Ascending aorta (tissue), 2 donors: ENCODE measurements at regions not wholly inside any gene's neighbourhood (a gene's known extent, or its start where the extent isn't known, plus 50 kb on each side); places are given as distances from the start of the nearest gene placed in this dataset.
A peak's percentile ranks its signal among the peaks of the same experiment; 100 is the strongest.

Source experiments
- DNase-seq, 2 donors: peaks; one replicate each; pipeline ENCODE4 v3.0.0-alpha.2; 2019; ENCODE audit warnings: low spot score in 2 of 2
- H3K27ac ChIP-seq, 2 donors: fragments of 200-600 bp; sonication (generic); one replicate each; pipeline ENCODE4 v1.5.1; 2016 to 2017; ENCODE audit warnings: mild to moderate bottlenecking in 1 of 2
- H3K27me3 ChIP-seq: fragments of 200-600 bp; sonication (generic); one replicate; pipeline ENCODE4 v1.5.1; 2017
- H3K36me3 ChIP-seq, 2 donors: fragments of 200-600 bp; sonication (generic); one replicate each; pipeline ENCODE4 v1.5.1; 2016
- H3K4me1 ChIP-seq, 2 donors: fragments of 200-600 bp; sonication (generic); one replicate each; pipeline ENCODE4 v1.5.1; 2016 to 2017; ENCODE audit warnings: mild to moderate bottlenecking in 1 of 2
- H3K4me3 ChIP-seq, 2 donors: fragments of 200-600 bp; sonication (generic); one replicate each; pipeline ENCODE4 v1.5.1; 2016 to 2017; ENCODE audit warnings: mild to moderate bottlenecking in 1 of 2
- H3K9me3 ChIP-seq, 2 donors: fragments of 200-600 bp; sonication (generic); one replicate each; pipeline ENCODE4 v1.5.1; 2016
- CTCF ChIP-seq, 3 experiments: fragments of 200-600 bp in 2 of 3; fragments of 450-650 bp in 1 of 3; sonication (generic) in 2 of 3; IDR thresholded peaks; one replicate each; pipeline ENCODE4 v1.5.1; 2016 to 2019; ENCODE audit warnings: antibody characterized with exemption in 3 of 3, mild to moderate bottlenecking in 1 of 3, moderate library complexity in 1 of 3
- intact Hi-C: fragments of 100-400 bp; cut with DNase I; formaldehyde crosslinking; loops from one replicate; pipeline ENCODE4 v1.15.1; 2023

- H3K9me3 ChIP-seq, result no peaks in the 10 kb centered on the region
- no peak for TF ChIP-seq CTCF (IDR thresholded peaks at IDR 0.05)
These were observed 263.3 kb downstream of the PTEN start for GRCh38 chr10:88126699-88127098.

GRCh38 chr10:88127269-88127668 is 263.8 kb downstream of the PTEN start:
- DNase-seq, result no peak
- intact Hi-C loops, result no loop called here
- Histone ChIP-seq H3K4me3 (no peak overlapping the region), H3K9me3 (no peaks in the 10 kb centered on the region), H3K27ac (no peak overlapping the region), H3K36me3 (no peaks in the 10 kb centered on the region), H3K27me3 (no peaks in the 10 kb centered on the region), H3K4me1 (peaks cover 0 to 6% of the 10 kb centered on the region in 2 donors)
- no peak for TF ChIP-seq CTCF (IDR thresholded peaks at IDR 0.05)

More at GRCh38 chr10:88126699-88127098, 263.3 kb downstream of the PTEN start:
- H3K27me3 ChIP-seq, result no peaks in the 10 kb centered on the region
- H3K4me3 ChIP-seq, result no peak overlapping the region
- intact Hi-C loops, result no loop called here
- H3K36me3 ChIP-seq, result no peaks in the 10 kb centered on the region
- no peak for DNase-seq
- H3K4me1 ChIP-seq, result peaks cover 0 to 3% of the 10 kb centered on the region in 2 donors
- no peak overlapping the region for H3K27ac ChIP-seq

GRCh38 chr10:88127766-88128165 is 264.3 kb downstream of the PTEN start:
- H3K9me3 ChIP-seq, result no peaks in the 10 kb centered on the region
- peaks cover 0 to 7% of the 10 kb centered on the region in 2 donors for H3K4me1 ChIP-seq
- H3K27me3 ChIP-seq, result no peaks in the 10 kb centered on the region
- TF ChIP-seq CTCF (IDR thresholded peaks at IDR 0.05), result no peak
- H3K27ac ChIP-seq, result no peak overlapping the region
- DNase-seq, result no peak
- intact Hi-C loops, result no loop called here
- H3K36me3 ChIP-seq, result no peaks in the 10 kb centered on the region
- H3K4me3 ChIP-seq, result no peak overlapping the region

GRCh38 chr10:88129013-88129412 is 265.6 kb downstream of the PTEN start:
- no peaks in the 10 kb centered on the region for H3K36me3 ChIP-seq
- H3K27ac ChIP-seq, result no peak overlapping the region
- TF ChIP-seq CTCF (IDR thresholded peaks at IDR 0.05), result no peak
- intact Hi-C loops, result no loop called here
- H3K27me3 ChIP-seq, result no peaks in the 10 kb centered on the region
- peaks cover 0 to 7% of the 10 kb centered on the region in 2 donors for H3K4me1 ChIP-seq
- H3K9me3 ChIP-seq, result no peaks in the 10 kb centered on the region
- no peak for DNase-seq
- no peak overlapping the region for H3K4me3 ChIP-seq

- peaks cover 0 to 7% of the 10 kb centered on the region in 2 donors for H3K4me1 ChIP-seq
- no peak overlapping the region for H3K4me3 ChIP-seq
- intact Hi-C loops, result no loop called here
- no peaks in the 10 kb centered on the region for H3K9me3 ChIP-seq
- H3K27me3 ChIP-seq, result no peaks in the 10 kb centered on the region
- DNase-seq, result no peak
- no peak for TF ChIP-seq CTCF (IDR thresholded peaks at IDR 0.05)
- H3K36me3 ChIP-seq, result no peaks in the 10 kb centered on the region
- peak overlapping the region; percentile 69 to 73 for H3K27ac ChIP-seq
These were observed 267.5 kb downstream of the PTEN start for GRCh38 chr10:88130912-88131311.
